Amniotic epithelial cell (primary cell): ENCODE measurements at regions not wholly inside any gene's neighbourhood (a gene's known extent, or its start where the extent isn't known, plus 50 kb on each side); places are given as distances from the start of the nearest gene placed in this dataset.

ENCODE experiments used
- DNase-seq: peaks from one replicate; pipeline ENCODE4 v3.0.0-alpha.2; 2010; ENCODE audit warnings: low read depth

DNA sequence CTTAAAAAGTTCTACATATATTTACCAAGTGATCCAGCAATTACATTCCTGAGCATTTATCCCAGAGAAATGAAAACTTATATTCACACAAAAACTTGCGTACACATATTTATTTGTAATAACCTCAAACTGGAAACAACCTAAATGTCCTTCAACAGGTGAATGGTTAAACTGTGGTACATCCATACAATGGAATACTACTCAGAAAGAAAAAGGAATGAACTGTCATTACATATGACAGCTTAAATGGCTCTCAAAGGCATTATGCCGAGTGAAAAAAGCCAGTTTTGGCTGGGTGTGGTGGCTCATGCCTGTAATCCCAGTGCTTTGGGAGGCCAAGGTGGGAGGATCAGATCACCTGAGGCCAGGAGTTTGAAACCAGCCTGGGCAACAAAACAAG is 79.1 kb upstream of the DYNC1I2 start:
- DNase-seq = no peak

DNA sequence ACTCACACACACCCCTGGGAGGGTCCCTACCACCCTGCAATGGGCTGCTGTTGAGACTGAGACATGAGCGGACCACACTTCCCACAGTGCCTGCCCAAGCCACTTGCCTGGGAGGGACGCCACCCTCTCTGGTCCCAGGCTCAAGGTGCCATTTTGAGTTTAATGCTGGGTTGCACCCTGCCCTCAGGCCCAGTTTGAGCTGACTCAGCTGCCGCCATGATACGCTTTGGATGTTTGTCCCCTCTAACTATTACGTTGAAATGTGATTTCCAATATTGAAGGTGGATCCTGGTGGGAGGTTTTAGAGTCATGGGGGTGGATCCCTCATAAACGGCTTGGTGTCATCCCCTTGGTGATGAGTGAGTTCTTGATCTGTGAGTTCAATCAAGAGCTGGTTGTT is 76.4 kb upstream of the DYNC1I2 start:
- no peak for DNase-seq

DNA sequence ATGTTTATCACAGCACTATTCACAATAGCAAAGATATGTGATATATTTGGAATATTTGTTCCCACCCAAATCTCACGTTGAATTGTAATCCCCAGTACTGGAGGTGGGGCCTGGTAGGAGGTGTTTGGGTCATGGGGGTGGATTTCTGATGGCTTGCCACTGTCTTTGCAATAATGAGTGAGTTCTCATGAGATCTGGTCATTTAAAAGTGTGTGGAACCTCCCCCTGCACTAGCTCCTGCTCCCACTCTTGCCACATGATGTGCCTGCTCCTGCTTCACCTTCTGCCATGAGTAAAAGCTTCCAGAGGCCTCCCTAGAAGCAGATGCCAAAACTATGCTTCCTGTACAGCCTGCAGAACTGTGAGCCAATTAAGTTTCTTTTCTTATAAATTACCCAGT is 72.2 kb upstream of the DYNC1I2 start:
- peak; percentile 35 for DNase-seq

DNA sequence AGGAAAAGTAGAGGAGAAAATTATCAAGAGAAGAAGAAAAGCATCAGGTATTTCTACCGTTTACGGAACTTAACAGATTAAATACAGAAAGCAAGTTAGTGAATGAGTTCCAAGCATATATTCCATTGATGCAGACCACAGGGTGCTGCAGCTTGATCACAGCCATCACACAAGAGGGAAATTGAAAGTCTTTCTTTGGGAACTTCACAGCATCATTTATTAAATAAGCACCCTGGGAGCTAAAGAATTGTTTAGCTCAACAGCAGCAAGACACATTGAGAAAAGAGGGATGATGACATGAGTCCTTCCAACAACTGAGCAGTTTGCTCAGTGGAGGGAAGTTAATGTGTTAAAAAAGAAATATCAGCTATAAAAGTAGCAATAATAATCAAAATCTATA is 69.3 kb upstream of the DYNC1I2 start:
- DNase-seq = no peak

DNA sequence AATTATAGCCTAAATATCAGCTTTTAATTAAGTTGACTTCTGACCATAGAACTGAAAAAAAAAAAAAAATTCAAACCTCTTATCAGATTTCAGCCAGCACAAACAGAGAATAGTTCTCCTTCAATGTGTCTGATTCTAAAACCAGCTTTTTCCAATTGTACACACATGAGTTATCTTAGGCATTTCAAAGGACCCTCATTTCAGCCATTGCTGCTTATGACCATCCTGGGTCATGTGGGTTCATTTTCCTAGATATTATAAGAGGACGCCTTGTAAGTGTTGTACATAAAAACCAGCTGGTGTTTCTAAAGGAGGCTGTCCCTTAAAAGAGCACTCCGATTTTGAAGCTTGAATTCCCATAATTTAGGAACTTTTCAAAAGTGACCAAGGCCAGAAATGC is 62.3 kb upstream of the DYNC1I2 start:
- DNase-seq = no peak

DNA sequence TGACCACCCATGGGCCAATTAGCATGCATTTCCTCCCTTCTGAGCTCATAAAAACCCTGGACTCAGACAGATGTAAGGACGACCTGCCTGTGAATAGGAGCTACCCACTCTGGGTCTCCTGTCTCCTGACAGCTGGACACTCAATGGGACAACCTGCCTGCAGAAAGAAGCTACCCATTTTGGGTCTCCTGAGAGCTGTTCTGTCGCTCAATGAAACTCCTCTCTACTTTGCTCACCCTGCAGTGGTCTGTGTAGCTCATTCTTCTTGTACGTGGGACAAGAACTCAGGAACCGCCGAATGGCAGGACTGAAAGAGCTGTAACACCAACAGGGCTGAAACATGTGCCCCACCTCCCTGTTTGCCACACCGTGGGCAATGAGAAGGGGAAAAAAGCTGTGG is 60.3 kb upstream of the DYNC1I2 start:
- no peak for DNase-seq

DNA sequence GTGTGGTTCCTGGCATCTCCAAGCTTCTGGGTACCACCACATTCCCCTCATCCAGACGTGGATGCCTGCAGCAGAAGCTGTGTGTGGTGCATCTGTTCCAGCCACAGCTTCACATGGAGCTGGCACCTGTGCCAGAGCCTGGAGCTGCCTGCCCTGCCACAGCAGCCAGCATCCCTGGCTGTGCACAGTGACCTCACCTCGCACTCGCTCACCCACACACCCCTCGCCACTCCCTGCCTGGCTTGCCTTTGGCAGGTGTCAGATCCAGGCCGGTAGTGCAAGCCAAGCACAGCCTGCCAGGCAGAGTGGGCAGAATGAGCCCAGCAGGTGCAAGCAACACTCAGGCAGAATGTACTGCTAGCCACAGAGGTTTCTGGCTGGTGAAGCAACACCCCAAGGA is 59.9 kb upstream of the DYNC1I2 start:
- no peak for DNase-seq

DNA sequence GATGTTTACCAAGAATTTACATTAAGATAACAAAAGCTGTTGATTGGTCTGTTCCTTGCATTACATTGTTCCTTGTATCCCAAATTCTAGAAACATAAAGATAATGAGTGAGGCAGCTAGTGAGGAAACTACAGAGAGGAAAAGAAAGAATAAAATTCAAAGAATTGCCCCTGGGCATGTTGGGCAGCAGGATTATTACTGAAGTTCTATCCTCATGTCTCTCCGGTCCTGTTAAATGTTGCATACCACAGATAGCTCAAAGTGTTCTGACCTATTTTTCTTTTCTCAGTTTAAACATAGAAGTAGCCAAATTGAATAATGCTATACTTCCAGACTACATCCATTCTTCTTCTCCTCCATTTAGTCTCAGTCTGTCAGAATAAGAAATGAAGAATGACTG is 58.2 kb upstream of the DYNC1I2 start:
- no peak for DNase-seq

DNA sequence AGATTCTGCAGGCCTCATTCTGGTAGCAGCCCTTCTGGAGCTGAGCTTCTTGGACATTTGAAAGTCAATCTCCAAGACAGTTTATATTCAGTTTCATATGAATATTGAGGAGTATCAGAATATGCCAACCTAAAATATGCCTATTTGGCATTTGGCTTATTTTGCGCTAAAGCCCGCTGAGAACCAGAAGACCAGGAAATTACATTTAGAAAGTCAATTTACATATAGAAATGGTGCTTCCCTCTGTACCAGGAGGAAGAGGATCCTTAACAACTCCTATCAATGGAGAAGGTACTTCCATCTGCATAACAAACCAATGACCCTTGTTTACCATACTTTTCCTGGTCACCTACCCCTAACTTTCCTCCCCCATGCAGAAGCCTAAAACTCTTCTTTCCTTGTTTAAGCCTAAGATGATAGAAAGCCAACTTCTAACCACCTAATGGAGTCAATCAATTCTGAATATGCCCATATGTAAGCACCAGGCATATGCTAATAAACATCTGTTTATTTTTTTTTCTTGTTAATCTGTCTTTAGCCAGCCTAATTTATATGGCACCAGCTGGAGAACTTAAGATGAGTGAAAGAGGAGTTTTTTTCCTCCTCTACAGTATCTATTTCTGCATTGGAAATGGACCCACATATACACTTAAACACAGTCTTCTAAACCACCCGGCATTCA is 57.0 kb upstream of the DYNC1I2 start:
- DNase-seq = no peak

DNA sequence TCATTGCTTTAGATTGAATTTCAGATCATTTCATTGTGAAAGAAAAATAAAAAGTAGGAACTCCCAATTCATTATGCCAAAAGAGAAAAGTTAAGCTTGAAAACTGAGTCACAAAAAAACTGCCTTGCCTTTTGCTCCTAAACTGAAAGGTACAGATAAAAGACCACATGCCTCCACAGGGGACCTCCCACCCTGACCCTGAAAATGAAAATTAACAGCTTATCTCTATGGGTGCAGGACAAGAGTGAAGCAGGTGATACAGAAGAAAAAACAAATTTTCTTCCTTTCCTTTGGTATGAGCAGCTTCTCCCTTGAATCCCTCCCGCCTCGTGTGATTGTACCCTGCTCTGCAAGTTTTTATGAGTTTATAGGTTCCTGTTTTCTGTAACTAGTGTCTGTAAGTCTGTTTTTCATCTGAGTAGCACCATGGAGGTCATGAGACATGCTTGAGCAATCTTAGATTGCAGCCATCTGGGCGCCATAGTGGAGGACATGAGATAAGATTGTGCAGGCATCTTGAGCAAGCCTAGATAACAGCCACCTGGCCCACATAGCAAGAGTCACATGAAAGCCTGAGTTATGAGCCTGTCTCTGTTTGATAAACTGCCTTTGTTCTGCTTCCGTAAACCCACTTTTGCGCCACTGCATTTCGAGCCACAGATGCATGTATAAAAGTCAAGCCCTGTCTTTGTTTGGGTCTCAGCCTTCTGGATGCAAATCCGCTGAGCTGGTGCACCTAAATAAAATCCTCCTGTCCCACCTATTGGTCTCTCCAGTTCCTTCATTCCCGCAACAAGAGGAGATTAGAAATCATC is 56.2 kb upstream of the DYNC1I2 start:
- DNase-seq = peak; percentile 78
